Endothelial cell of umbilical vein (primary cell): ENCODE measurements at regions not wholly inside any gene's neighbourhood (a gene's known extent, or its start where the extent isn't known, plus 50 kb on each side); places are given as distances from the start of the nearest gene placed in this dataset.

Experiments
- BruUV-seq: library from RNA; stranded (reverse); fragments of 400-500 nt; replicated peaks from 2 replicates; lab custom pipeline; 2021; lab: Mats Ljungman, UMichigan
- CTCF ChIA-PET: fragments of 300-600, 350-600 bp; sonication (Branson Sonifier 250); formaldehyde crosslinking; loops from one replicate; lab custom pipeline; 2021; ENCODE audit warnings: antibody characterized with exemption, inconsistent platforms; lab: Charles Lee
- POLR2A ChIA-PET: fragments of 300-600, 350-600 bp; sonication (Branson Sonifier 250); formaldehyde crosslinking; loops from one replicate; lab custom pipeline; 2021; ENCODE audit warnings: antibody characterized with exemption, inconsistent platforms; lab: Charles Lee
- DNase-seq: peaks from one replicate; pipeline ENCODE4 v3.0.0-alpha.2; 2011; ENCODE audit warnings: low read depth, low spot score
- FAIRE-seq: peaks from 2 replicates; lab custom pipeline; 2011; peaks lifted over from hg19 to GRCh38; lab: Jason Lieb, UNC
- H2AFZ ChIP-seq: 2 replicates; pipeline ENCODE4 v1.6.0; 2012; ENCODE audit warnings: low read depth, low read length, control low read depth, inconsistent platforms
- H3K27ac ChIP-seq: 2 replicates; pipeline ENCODE4 v1.5.1; 2011; ENCODE audit warnings: low read depth, mild to moderate bottlenecking, control low read depth, low read length, moderate library complexity; ENCODE audit not compliant: insufficient read depth
- H3K27me3 ChIP-seq, 2 experiments: 2 replicates each; pipeline versions ENCODE4 v1.6.0 to v1.6.1; 2011; ENCODE audit warnings: low read length in 2 of 2, mixed read lengths in 1 of 2; ENCODE audit not compliant: control insufficient read depth in 2 of 2, insufficient read depth in 2 of 2
- H3K36me3 ChIP-seq, 2 experiments: 2 replicates in 1 of 2; 3 replicates in 1 of 2; pipeline ENCODE4 v1.5.1; 2011; ENCODE audit warnings: low read length in 2 of 2, mild to moderate bottlenecking in 1 of 2, moderate library complexity in 1 of 2; ENCODE audit not compliant: control insufficient read depth in 2 of 2, insufficient read depth in 2 of 2; ENCODE audit errors: extremely low read depth in 1 of 2
- H3K4me1 ChIP-seq: 3 replicates; pipeline ENCODE4 v1.5.1; 2011; ENCODE audit warnings: mild to moderate bottlenecking, low read length; ENCODE audit not compliant: control insufficient read depth, insufficient read depth; ENCODE audit errors: extremely low read depth
- H3K4me2 ChIP-seq: 2 replicates; pipeline ENCODE4 v1.6.1; 2011; ENCODE audit warnings: low read length, control low read depth, mixed read lengths; ENCODE audit not compliant: insufficient read depth
- H3K4me3 ChIP-seq, 3 experiments: fragments of 200-600 bp in 1 of 3; sonication (generic), shearing (Covaris generic) in 1 of 3; replicated peaks in 1 of 3; 2 replicates each; pipeline ENCODE4 v1.5.1; 2011 to 2016; ENCODE audit warnings: control low read depth in 3 of 3, low read length in 3 of 3, mild to moderate bottlenecking in 2 of 3, inconsistent platforms in 1 of 3, low read depth in 1 of 3, moderate library complexity in 1 of 3; ENCODE audit not compliant: insufficient read depth in 1 of 3
- H3K79me2 ChIP-seq: 2 replicates; pipeline ENCODE4 v1.6.0; 2012; ENCODE audit warnings: low read length, inconsistent platforms; ENCODE audit not compliant: control insufficient read depth, insufficient read depth
- H3K9ac ChIP-seq: replicated peaks from 2 replicates; pipeline ENCODE3; 2011; ENCODE audit warnings: low read length, control low read depth; ENCODE audit not compliant: insufficient read depth; ENCODE audit errors: extremely low read depth
- H3K9me1 ChIP-seq: replicated peaks from 3 replicates; pipeline ENCODE4 v1.6.0; 2011; ENCODE audit warnings: mild to moderate bottlenecking, low read length; ENCODE audit not compliant: control insufficient read depth, insufficient read depth; ENCODE audit errors: extremely low read depth
- H3K9me3 ChIP-seq: replicated peaks from 2 replicates; pipeline ENCODE4 v1.5.1; 2012; ENCODE audit warnings: low read length, inconsistent platforms; ENCODE audit not compliant: control insufficient read depth, insufficient read depth
- H4K20me1 ChIP-seq: replicated peaks from 2 replicates; pipeline ENCODE3; 2011; ENCODE audit warnings: mild to moderate bottlenecking, low read length; ENCODE audit not compliant: control insufficient read depth, insufficient read depth; ENCODE audit errors: extremely low read depth
- CTCF ChIP-seq, 2 donors: IDR thresholded peaks; 1 replicate in 1 of 2; 2 replicates in 1 of 2; pipeline ENCODE4 v1.5.1; 2011; ENCODE audit warnings: low read length in 2 of 2, mild to moderate bottlenecking in 2 of 2, moderate library complexity in 2 of 2, control low read depth in 1 of 2, inconsistent platforms in 1 of 2, low read depth in 1 of 2; ENCODE audit not compliant: insufficient read depth in 1 of 2; ENCODE audit errors: extremely low read depth in 1 of 2
- EZH2 ChIP-seq: IDR thresholded peaks from 2 replicates; pipeline ENCODE4 v1.6.1; 2012; ENCODE audit warnings: borderline replicate concordance, low read depth, mild to moderate bottlenecking, moderate library complexity, low read length, inconsistent platforms; ENCODE audit not compliant: severe bottlenecking
- FOS ChIP-seq: IDR thresholded peaks from 2 replicates; pipeline ENCODE4 v1.6.1; 2011; ENCODE audit warnings: mild to moderate bottlenecking, low read length, moderate library complexity, borderline replicate concordance; ENCODE audit not compliant: insufficient read depth
- GATA2 ChIP-seq: IDR thresholded peaks from 2 replicates; pipeline ENCODE4 v1.7.0; 2011; ENCODE audit warnings: low read depth, mild to moderate bottlenecking, moderate library complexity, mixed read lengths, low read length; ENCODE audit not compliant: insufficient read length, insufficient read depth
- JUN ChIP-seq: IDR thresholded peaks from 2 replicates; pipeline ENCODE4 v1.6.1; 2011; ENCODE audit warnings: borderline replicate concordance, low read depth; ENCODE audit not compliant: insufficient read length, insufficient read depth
- MAX ChIP-seq: IDR thresholded peaks from 2 replicates; pipeline ENCODE4 v1.6.1; 2011; ENCODE audit not compliant: insufficient read depth, insufficient read length
- MYC ChIP-seq: IDR thresholded peaks from one replicate; pipeline ENCODE4 v1.6.1; 2011; ENCODE audit warnings: mild to moderate bottlenecking, low read depth, low read length
- POLR2AphosphoS5 ChIP-seq: IDR thresholded peaks from 2 replicates; pipeline ENCODE4 v1.6.1; 2012; ENCODE audit warnings: low read depth, mild to moderate bottlenecking, control low read depth, low read length, moderate library complexity; ENCODE audit not compliant: insufficient read depth
- dilution Hi-C: fragments of 300-500 bp; cut with MboI; formaldehyde crosslinking; loops from one replicate; pipeline ENCODE4 v1.15.0; 2019; ENCODE audit warnings: low sequenced_read_pairs; ENCODE audit not compliant: extremely low pct_ligation_motif_present
- intact Hi-C: fragments of 100-400 bp; cut with micrococcal nuclease; formaldehyde crosslinking; loops from one replicate; pipeline ENCODE4 v1.10.0; 2022

- Histone ChIP-seq H3K9ac (no peak overlapping the region), H3K4me1 (no peaks in the 10 kb centered on the region), H2AFZ (no peak overlapping the region), H3K27me3 (no peaks in the 10 kb centered on the region), H3K4me3 (no peak overlapping the region), H3K9me3 (no peaks in the 10 kb centered on the region), H3K79me2 (no peaks in the 10 kb centered on the region), H3K27ac (no peak overlapping the region), H4K20me1 (no peaks in the 10 kb centered on the region), H3K9me1 (no peaks in the 10 kb centered on the region), H3K36me3 (no peaks in the 10 kb centered on the region), H3K4me2 (no peak overlapping the region)
- intact Hi-C loops = no loop called here
- POLR2A ChIA-PET = no interaction called here
- DNase-seq (no peak), FAIRE-seq (no peak)
- TF ChIP-seq EZH2 (no peak), GATA2 (no peak), CTCF (IDR thresholded peaks at IDR 0.05; ENCODE audit: extremely low read depth in 1 of 2, insufficient read depth in 1 of 2, low read depth in 1 of 2, low read length in 2 of 2) (no peak), MAX (no peak), MYC (no peak)
- dilution Hi-C loops = no loop called here
- no TSS peak for BruUV-seq
- CTCF ChIA-PET = no interaction called here
These were observed 223.0 kb downstream of the GRIA2 start for GRCh38 chr4:157443537-157443936.

GRCh38 chr4:157425897-157426296 is 205.4 kb downstream of the GRIA2 start:
- no peaks in the 10 kb centered on the region for H3K36me3 ChIP-seq
- no peak overlapping the region for H2AFZ ChIP-seq
- no peaks in the 10 kb centered on the region for H4K20me1 ChIP-seq
- no peaks in the 10 kb centered on the region for H3K4me1 ChIP-seq
- H3K79me2 ChIP-seq = no peaks in the 10 kb centered on the region
- H3K9ac ChIP-seq = no peak overlapping the region
- CTCF ChIA-PET = no interaction called here
- TF ChIP-seq MYC (no peak), JUN (no peak), POLR2AphosphoS5 (no peak), GATA2 (no peak), CTCF (IDR thresholded peaks at IDR 0.05; ENCODE audit: extremely low read depth in 1 of 2, insufficient read depth in 1 of 2, low read depth in 1 of 2, low read length in 2 of 2) (no peak), MAX (no peak), FOS (no peak)
- intact Hi-C loops (no loop called here), dilution Hi-C loops (no loop called here)
- DNase-seq (no peak), FAIRE-seq (no peak)
- H3K4me3 ChIP-seq = no peak overlapping the region
- POLR2A ChIA-PET = no interaction called here
- H3K9me3 ChIP-seq = no peaks in the 10 kb centered on the region
- no TSS peak for BruUV-seq
- H3K4me2 ChIP-seq = no peak overlapping the region
- H3K27ac ChIP-seq = no peak overlapping the region
- H3K27me3 ChIP-seq = no peaks in the 10 kb centered on the region
- no peaks in the 10 kb centered on the region for H3K9me1 ChIP-seq
